ENCODE measurements at regions not wholly inside any gene's neighbourhood (a gene's known extent, or its start where the extent isn't known, plus 50 kb on each side); places are given as distances from the start of the nearest gene placed in this dataset.

GRCh38 chr4:114136069-114136468 lies 156.6 kb upstream of the ARSJ start:
- TF ChIP-seq, protein P1, sequence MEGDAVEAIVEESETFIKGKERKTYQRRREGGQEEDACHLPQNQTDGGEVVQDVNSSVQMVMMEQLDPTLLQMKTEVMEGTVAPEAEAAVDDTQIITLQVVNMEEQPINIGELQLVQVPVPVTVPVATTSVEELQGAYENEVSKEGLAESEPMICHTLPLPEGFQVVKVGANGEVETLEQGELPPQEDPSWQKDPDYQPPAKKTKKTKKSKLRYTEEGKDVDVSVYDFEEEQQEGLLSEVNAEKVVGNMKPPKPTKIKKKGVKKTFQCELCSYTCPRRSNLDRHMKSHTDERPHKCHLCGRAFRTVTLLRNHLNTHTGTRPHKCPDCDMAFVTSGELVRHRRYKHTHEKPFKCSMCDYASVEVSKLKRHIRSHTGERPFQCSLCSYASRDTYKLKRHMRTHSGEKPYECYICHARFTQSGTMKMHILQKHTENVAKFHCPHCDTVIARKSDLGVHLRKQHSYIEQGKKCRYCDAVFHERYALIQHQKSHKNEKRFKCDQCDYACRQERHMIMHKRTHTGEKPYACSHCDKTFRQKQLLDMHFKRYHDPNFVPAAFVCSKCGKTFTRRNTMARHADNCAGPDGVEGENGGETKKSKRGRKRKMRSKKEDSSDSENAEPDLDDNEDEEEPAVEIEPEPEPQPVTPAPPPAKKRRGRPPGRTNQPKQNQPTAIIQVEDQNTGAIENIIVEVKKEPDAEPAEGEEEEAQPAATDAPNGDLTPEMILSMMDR (IDR thresholded peaks at IDR 0.05) = no peak
- no peak for TF ChIP-seq EZH2 (IDR thresholded peaks at IDR 0.05; ENCODE audit: borderline replicate concordance, insufficient read depth, low read depth, low read length, poor library complexity, severe bottlenecking)
